LNCAP (cell line): ENCODE measurements at regions not wholly inside any gene's neighbourhood (a gene's known extent, or its start where the extent isn't known, plus 50 kb on each side); places are given as distances from the start of the nearest gene placed in this dataset.

Experiments used
- TF ChIP-seq, protein P1 (sequence below): fragments of 450-650 bp; IDR thresholded peaks from 2 replicates; pipeline ENCODE4 v1.5.1; 2017; ENCODE audit warnings: mild to moderate bottlenecking

DNA sequence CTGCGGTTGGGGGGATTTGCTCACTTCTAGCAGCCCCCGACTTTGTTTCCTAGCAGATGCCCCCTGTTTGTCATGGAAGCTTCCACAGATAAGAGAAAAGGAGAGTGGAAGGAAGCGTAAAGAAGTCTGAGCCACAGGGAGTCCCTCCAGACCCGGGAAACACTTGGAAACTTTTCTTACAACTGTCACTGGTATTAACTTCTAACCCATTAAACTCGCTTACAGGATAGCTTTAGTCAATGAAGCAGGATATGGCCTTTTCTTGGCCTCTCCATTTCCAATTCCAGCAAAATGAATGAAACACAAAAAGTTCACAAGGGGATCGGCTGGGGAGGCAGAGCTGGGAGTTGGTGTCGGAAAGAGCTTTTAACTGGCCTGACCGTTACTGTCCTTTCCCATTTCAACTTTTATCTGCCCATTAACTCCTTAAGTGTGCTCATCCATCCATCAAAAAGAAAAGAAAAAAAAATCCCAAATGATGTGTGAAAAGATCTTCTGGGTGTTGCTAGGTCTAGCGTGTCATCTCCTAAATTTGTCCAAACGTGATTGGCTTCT lies 231.9 kb upstream of the ARGLU1 start:
- TF ChIP-seq, protein P1, sequence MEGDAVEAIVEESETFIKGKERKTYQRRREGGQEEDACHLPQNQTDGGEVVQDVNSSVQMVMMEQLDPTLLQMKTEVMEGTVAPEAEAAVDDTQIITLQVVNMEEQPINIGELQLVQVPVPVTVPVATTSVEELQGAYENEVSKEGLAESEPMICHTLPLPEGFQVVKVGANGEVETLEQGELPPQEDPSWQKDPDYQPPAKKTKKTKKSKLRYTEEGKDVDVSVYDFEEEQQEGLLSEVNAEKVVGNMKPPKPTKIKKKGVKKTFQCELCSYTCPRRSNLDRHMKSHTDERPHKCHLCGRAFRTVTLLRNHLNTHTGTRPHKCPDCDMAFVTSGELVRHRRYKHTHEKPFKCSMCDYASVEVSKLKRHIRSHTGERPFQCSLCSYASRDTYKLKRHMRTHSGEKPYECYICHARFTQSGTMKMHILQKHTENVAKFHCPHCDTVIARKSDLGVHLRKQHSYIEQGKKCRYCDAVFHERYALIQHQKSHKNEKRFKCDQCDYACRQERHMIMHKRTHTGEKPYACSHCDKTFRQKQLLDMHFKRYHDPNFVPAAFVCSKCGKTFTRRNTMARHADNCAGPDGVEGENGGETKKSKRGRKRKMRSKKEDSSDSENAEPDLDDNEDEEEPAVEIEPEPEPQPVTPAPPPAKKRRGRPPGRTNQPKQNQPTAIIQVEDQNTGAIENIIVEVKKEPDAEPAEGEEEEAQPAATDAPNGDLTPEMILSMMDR, result no peak

DNA sequence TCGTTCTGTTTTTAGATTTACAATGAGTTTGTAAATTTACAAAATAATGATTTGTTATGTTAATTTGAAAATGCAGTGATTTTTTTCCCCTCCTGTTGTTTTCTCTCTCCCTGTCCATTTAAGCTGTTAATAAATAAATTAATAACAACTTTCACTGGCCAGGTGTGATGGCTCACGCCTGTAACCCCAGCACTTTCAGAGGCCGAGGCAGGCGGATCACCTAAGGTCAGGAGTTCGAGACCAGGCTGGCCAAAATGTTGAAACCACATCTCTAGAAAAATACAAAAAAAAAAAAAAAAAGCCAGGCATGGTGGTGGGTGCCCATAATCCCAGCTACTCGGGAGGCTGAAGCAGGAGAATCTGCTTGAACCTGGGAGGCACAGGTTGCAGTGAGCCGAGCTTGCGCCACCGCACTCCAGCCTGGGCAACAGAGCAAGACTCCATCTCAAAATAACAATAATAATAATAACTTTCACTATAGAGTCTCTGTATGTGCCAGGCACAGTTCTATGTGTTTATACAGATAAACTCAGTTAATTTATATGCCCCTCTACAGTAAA lies 229.2 kb upstream of the ARGLU1 start:
- TF ChIP-seq, protein P1, result no peak

GRCh38 chr13:106796280-106797047 lies 228.5 kb upstream of the ARGLU1 start:
- TF ChIP-seq, protein P1, result no peak

DNA sequence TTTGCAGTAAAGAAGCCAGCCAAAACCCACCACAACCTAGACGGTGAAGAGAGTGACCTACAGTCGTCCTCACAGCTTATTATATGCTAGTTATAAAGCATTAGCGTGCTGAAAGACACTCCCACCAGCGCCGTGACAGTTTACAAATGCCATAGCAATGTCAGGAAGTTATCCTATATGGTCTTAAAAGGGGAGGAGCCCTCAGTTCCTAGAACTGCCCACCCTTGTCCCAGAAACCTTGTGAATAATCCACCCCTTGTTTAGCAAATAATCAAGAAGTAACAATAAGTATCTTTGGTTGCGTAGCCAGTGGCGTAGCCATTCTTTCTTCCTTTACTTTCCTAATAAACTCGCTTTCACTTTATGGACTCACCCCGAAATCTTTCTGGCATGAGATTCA lies 227.9 kb upstream of the ARGLU1 start:
- TF ChIP-seq, protein P1, result no peak

GRCh38 chr13:106794117-106794516 lies 226.2 kb upstream of the ARGLU1 start:
- TF ChIP-seq, protein P1, result no peak

- TF ChIP-seq, protein P1, result no peak
Measured at GRCh38 chr13:106789911-106790310, 222.0 kb upstream of the ARGLU1 start.

GRCh38 chr13:106786006-106786563 lies 218.1 kb upstream of the ARGLU1 start:
- TF ChIP-seq, protein P1, result no peak
